G401 (cell line): ENCODE measurements at regions not wholly inside any gene's neighbourhood (a gene's known extent, or its start where the extent isn't known, plus 50 kb on each side); places are given as distances from the start of the nearest gene placed in this dataset.

Experiments used
- DNase-seq: peaks from one replicate; pipeline ENCODE4 v3.0.0-alpha.2; 2015; ENCODE audit warnings: low spot score
- in situ Hi-C: cut with HindIII; loops from 2 replicates; pipeline ENCODE4 v1.10.0; 2016; ENCODE audit warnings: low sequenced_read_pairs, mixed read lengths

DNA sequence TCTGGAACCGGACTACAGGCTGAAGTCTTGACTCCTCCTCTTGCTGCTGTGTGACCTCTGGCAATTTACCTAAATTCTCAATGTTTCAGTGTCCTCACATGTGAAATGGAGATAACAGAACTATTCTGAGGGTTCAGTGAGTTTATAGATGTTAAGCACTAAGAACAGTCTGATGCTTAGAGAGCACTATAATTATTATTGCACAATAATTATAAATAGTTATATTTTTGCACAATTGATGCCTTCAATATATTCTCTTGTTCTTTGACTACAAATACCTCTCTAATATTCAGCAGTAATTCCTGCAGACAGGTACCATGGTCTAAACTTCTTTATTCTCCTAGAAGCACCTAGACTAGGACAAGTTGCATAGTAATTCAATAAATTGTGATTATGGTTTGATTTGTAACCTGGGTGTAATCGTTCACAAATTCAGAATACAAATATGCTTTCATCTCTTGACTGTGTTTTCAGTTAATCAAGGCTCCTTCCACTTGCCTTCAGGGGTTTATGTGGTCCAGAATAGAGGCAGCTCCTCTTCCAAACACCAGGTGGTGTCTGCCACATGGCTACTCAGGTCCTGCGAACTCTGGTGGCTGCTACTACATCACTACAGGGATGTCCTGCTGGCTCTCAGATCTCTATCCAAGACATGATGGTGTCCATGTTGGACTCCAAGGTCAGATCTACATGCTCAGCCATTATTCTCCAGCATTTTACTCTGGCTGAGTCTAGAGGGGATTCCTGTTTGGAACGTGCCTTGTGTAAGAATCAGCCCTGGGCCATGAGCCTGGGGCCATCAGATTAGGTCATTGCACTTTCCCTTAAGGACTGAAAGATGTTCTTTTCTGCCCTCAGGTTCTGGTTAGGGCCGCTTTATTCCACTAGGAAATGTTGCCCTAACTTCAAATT lies 103.4 kb downstream of the QRFPR start:
- no peak for DNase-seq
- in situ Hi-C loops, result no loop called here

- DNase-seq, result no peak
- in situ Hi-C loops, result no loop called here
Observed at GRCh38 chr4:121273191-121273590, 107.6 kb downstream of the QRFPR start.

DNA sequence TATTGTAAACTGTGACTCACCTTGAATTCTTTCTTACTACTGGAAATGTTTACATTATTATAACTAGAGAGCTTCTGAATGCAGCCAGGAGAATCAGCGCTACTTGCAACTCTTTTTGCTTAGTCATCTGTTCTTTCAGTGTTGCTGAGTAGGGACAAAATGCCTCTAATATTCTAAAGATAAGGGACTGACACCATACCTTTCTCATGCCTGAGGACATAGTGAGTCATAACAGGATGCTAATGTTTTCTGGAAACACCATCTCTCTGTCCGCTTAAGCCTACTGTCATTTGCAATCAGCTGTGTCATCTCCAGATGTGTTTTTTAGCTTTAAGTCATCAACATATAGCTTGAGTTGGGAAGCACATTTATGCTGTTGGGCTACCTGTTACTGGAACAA lies 108.3 kb downstream of the QRFPR start:
- in situ Hi-C loops, result no loop called here
- no peak for DNase-seq

- DNase-seq, result no peak
- in situ Hi-C loops, result no loop called here
Observed at GRCh38 chr4:121270389-121270788, 106.3 kb upstream of the TNIP3 start.

DNA sequence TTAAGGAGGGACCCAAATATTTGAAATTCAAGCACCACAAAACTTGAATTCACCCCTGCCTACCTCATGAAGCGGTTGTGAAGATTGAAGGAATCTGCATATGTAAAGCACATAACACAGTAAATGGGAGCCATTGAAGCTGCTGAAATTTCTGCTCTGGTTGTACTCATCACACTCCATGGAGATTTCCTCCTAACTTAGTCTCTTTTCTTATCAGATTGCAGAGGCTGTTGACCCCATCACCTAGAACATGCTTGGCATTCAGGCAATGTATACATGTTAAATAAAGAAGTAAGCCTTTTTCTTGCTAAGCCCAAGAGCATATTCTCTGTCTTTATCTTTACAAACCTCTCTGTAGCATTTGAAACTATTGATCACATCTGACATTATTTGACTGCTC lies 104.9 kb upstream of the TNIP3 start:
- no peak for DNase-seq
- in situ Hi-C loops, result no loop called here

DNA sequence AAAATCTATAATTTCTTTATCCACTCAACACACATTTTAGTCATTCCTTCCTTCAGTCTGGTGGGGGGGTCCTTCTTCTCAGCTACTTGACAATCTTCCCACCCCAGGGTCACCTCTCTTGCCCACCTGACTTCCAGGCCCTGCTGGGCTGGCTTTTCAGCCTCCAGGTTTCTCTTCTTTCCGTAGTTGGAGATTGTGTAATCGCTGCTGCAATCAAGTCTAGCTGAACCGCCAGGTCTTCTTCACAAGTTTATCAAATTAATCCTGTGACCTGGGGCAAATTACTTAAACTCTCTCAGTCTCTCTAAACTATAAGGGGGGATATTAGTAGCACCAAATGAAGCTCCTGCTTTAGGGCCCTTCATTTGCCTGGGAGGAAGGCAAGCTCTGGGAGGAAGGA lies 102.9 kb upstream of the TNIP3 start:
- in situ Hi-C loops, result no loop called here
- DNase-seq, result no peak

DNA sequence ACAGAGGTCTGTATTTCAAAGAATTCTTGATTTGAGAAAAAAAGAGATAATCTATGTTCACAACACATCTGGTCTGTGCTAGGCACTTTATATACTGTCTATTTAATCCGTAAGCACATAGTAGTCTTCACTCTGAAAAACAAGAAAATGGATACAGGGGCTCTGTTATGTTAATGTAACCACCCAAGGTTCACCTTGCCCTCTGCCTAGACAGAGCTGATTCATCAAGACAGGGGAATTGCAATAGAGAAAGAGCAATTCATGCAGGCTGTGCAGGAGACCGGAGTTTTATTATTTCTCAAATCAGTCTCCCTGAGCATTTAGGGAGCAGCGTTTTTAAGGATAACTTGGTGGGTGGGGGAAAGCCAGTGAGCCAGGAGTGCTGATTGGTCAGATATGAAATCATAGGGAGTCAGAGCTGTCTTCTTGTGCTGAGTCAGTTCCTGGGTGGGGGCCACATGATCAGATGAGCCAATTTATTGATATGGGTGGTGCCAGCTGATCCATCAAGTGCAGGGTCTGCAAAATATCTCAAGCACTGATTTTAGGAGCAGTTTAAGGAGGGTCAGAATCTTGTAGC lies 92.9 kb upstream of the TNIP3 start:
- no peak for DNase-seq
- in situ Hi-C loops, result no loop called here

DNA sequence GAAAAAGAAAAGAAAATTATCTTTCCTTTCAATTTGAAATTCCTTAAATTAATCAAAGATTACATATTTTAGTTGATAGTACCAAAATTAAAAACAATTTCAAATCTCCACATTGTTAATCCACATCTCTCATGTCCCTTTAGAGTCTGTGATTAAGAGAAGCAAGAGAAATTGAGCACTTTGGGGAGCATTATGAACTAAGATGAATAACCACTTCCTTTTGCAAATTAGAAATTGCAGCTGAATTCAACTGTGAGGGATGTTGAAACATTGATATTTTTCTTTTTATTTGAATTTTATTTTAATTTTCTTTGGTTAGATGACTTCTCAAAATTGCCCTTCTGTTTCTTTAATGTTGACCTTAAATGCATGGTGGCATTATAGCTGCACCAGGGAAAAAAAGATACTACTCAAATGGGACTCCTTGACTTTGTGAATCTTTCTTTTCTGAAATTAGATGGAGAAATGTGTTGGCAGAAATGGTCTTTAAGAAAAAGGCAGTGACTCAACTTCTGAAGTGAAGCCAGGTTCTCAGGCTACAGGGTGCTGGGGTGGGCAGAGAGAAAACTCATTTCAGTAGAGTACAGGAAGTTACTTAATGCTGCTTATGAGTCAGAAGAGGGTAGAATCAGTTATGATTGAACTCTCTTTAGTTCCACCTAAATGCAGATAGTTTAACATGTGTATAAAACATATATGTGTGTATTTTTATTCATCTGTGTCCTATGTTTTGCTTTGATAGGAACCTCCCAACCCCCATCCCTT lies 92.0 kb upstream of the TNIP3 start:
- no peak for DNase-seq
- in situ Hi-C loops, result no loop called here

GRCh38 chr4:121253961-121254360 lies 89.8 kb upstream of the TNIP3 start:
- no peak for DNase-seq
- in situ Hi-C loops, result no loop called here

DNA sequence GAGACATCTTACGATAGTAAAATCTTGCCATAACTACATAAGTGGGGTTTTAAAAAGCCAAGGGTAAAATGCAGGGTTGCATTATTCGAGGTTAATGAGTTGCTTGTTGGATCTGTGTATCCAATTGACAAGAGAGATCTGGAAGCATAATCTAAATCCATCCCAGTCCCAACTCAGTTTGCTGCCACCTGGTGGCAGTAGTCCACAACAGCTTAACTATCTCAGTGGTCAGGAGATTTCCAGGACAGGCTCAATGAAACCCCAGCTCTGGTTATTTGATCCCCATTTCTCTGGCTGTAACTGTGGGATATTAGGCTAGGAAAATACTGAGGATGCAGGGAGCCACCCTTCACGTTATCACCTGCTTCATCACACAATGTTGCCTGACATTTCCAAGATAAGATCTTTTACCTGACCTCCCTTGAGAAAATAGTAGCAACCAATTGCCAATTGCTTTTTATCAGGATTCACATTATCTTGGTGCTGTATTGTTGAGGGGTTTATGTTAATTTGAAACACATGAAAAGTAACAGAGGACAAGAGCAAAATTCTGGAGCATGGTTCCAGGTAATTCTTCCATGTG lies 88.2 kb upstream of the TNIP3 start:
- DNase-seq, result peak; percentile 76
- in situ Hi-C loops, result no loop called here

GRCh38 chr4:121248747-121249146 lies 84.6 kb upstream of the TNIP3 start:
- in situ Hi-C loops, result no loop called here
- no peak for DNase-seq

DNA sequence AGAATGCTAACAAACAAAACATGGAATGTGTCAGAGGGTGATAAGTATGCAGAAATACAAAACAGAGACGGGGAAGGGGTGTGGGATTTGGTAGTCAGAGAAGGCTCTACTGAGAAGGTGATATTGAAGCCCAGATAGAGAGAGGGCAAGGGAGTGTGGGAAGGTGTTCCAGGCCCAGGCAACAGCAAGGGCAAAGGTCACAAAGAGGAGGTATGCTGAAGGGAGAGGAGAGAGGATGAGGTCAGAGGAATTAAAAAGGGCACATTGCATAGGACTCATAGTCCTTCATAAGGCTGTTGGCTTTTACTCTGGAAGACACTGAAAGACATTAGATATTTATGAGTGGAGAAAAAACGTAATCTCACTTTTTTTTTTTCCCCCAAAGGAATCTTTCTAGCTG lies 82.6 kb upstream of the TNIP3 start:
- in situ Hi-C loops, result no loop called here
- DNase-seq, result no peak

DNA sequence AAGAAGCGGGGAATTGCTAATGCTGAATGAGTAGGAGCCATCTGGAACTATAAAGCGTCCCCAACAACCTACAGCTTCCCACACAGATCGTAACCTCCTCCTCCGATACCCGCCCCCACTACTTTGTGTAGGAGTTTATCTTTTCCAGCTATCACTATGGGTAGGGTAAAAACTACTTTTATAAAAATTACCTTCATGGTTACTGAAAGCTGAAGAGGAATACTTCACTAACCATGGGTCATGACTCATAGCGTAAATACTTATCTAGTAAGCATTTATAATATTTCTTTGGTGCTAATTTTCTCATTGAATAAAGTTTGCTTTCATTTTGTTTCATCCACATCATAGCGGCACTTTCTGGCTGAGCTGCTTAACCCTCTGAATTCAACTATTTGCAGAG lies 79.4 kb upstream of the TNIP3 start:
- in situ Hi-C loops, result no loop called here
- no peak for DNase-seq

GRCh38 chr4:121242188-121242750 lies 78.1 kb upstream of the TNIP3 start:
- in situ Hi-C loops, result no loop called here
- DNase-seq, result no peak

- in situ Hi-C loops, result no loop called here
Observed at GRCh38 chr4:121239951-121240350, 75.8 kb upstream of the TNIP3 start.

GRCh38 chr4:121238461-121238860 lies 74.3 kb upstream of the TNIP3 start:
- DNase-seq, result no peak
- in situ Hi-C loops, result no loop called here

More at GRCh38 chr4:121239951-121240350, 75.8 kb upstream of the TNIP3 start:
- no peak for DNase-seq

DNA sequence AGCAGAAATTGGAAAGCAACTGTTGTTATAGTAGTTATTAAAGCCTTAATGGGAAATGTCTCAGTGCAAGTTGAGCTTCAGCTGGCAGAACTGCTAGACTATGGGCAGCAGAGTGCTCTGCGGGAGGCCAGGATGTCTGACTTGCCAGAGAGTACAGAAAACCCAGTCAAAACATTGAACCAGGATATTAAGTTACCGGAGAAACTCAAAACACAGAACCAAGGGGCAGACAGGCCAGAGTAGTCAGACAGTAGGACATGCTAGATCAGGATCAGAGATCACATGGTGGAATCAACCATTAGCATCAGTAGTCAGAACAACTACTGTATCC lies 72.9 kb upstream of the TNIP3 start:
- in situ Hi-C loops, result no loop called here

GRCh38 chr4:121236353-121237068 lies 72.4 kb upstream of the TNIP3 start:
- no peak for DNase-seq
- in situ Hi-C loops, result no loop called here

More for the DNA sequence above, 72.9 kb upstream of the TNIP3 start:
- no peak for DNase-seq

DNA sequence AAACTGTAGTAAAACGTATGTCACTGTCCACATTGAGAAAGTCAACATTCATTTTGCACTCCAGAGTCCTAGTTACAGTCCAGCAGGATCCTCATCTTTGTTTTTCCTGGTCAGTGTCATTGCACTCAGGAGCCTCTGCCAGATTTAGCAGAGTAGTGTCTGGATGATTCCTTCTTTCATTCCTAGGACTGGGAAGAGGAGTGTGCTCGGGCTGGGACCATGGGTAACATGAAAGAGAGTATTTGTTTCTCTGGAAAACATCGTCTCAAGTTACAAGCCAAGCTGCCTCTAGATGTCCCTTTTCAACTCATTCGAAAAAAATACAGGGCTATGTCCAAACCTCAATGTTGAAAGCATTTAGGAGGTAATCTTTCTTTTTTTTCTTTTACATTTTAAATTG lies 69.9 kb upstream of the TNIP3 start:
- no peak for DNase-seq
- in situ Hi-C loops, result no loop called here
